Body of pancreas (tissue), 4 donors: ENCODE measurements at regions not wholly inside any gene's neighbourhood (a gene's known extent, or its start where the extent isn't known, plus 50 kb on each side); places are given as distances from the start of the nearest gene placed in this dataset.

Source experiments
- POLR2A ChIP-seq, 3 donors: fragments of 450-650 bp; IDR thresholded peaks; one replicate each; pipeline ENCODE4 v1.6.1; 2016; ENCODE audit warnings: antibody characterized with exemption in 3 of 3, mild to moderate bottlenecking in 2 of 3
- TF ChIP-seq, protein P1 (sequence below), 7 experiments: fragments of 450-650 bp in 4 of 7; fragments of 200-600 bp in 3 of 7; sonication (generic) in 3 of 7; IDR thresholded peaks; one replicate each; pipeline ENCODE4 v1.5.1; 2016 to 2019; ENCODE audit warnings: antibody characterized with exemption in 7 of 7

DNA sequence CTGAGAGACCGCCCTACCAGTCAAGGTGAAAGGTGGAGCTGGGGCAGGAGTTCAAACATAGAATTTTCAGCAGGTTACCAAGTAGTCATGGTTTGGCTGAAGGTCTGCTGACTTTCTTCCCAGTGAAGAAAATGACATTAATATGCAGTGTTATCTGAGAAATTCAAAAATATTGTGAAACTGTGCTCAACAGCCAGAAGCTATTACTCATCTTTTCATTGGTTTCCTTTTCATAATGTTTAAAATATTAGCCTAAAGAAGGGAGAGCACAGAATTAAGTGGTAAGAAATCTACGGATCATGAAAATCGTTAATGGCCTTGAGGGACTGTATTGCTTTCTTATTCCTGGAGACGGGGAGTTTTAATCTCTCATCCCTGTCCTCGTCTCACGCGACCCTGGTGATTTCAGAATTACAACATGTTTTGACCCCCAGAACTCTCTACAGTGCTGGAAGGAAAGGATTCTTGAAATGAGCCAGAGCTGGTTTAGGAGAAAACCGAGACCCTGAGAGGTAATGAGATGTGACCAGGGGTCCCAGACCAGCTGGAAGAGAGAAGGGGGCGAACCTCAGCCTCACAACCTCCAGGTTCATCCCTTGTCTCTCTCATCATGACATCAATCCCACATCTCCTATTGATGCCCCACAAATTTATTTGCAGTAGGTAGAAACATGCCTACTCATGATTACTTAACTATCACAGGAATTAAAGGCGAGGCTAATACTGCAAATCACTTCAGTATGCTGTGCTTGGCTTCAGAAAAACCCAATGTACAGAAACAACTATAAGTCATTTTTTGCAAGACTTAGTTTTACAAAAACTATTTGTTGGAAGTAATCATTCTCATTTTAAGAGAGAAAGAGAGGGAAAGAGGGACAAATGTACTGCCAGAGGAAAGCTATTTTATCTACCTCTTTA lies 209.5 kb downstream of the FNDC1 start:
- TF ChIP-seq, protein P1, sequence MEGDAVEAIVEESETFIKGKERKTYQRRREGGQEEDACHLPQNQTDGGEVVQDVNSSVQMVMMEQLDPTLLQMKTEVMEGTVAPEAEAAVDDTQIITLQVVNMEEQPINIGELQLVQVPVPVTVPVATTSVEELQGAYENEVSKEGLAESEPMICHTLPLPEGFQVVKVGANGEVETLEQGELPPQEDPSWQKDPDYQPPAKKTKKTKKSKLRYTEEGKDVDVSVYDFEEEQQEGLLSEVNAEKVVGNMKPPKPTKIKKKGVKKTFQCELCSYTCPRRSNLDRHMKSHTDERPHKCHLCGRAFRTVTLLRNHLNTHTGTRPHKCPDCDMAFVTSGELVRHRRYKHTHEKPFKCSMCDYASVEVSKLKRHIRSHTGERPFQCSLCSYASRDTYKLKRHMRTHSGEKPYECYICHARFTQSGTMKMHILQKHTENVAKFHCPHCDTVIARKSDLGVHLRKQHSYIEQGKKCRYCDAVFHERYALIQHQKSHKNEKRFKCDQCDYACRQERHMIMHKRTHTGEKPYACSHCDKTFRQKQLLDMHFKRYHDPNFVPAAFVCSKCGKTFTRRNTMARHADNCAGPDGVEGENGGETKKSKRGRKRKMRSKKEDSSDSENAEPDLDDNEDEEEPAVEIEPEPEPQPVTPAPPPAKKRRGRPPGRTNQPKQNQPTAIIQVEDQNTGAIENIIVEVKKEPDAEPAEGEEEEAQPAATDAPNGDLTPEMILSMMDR (IDR thresholded peaks at IDR 0.05), result no peak
- no peak for TF ChIP-seq POLR2A (IDR thresholded peaks at IDR 0.05)
